ENCODE measurements at regions not wholly inside any gene's neighbourhood (a gene's known extent, or its start where the extent isn't known, plus 50 kb on each side); places are given as distances from the start of the nearest gene placed in this dataset.

GRCh38 chr4:174038481-174038880 is 245.0 kb downstream of the FBXO8 start:
- TF ChIP-seq CTCF (IDR thresholded peaks at IDR 0.05; ENCODE audit: low read depth, low read length, poor library complexity, severe bottlenecking): no peak
- no peak for TF ChIP-seq EZH2phosphoT487 (IDR thresholded peaks at IDR 0.05; ENCODE audit: borderline replicate concordance, low read length)
